NCI-H2227 (cell line): ENCODE measurements at regions not wholly inside any gene's neighbourhood (a gene's known extent, or its start where the extent isn't known, plus 50 kb on each side); places are given as distances from the start of the nearest gene placed in this dataset.
"Not testable (repeated sequence)": the region's sequence is repeated elsewhere in the genome, so short reads cannot be mapped to it uniquely, and the experiment has no call there.

Experiments used
- DNase-seq: peaks from one replicate; lab custom pipeline; 2025; ENCODE audit not compliant: unreplicated experiment; lab: John Stamatoyannopoulos, UW

GRCh38 chr14:71454010-71454409, 478.2 kb upstream of the RGS6 start:
- DNase-seq: no peak

- no peak for DNase-seq
Observed at GRCh38 chr14:71454513-71455332, 477.5 kb upstream of the RGS6 start.

GRCh38 chr14:71460091-71460490, 472.1 kb upstream of the RGS6 start:
- no peak for DNase-seq

- DNase-seq: not testable (repeated sequence)
Observed at GRCh38 chr14:71461617-71462016, 470.6 kb upstream of the RGS6 start.

- DNase-seq: no peak
Observed at GRCh38 chr14:71463807-71464206, 468.4 kb upstream of the RGS6 start.

- DNase-seq: no peak
Observed at GRCh38 chr14:71464840-71465239, 467.4 kb upstream of the RGS6 start.

GRCh38 chr14:71465316-71465715, 466.9 kb upstream of the RGS6 start:
- no peak for DNase-seq

GRCh38 chr14:71466251-71466650, 466.0 kb upstream of the RGS6 start:
- DNase-seq: no peak

- DNase-seq: no peak
Observed at GRCh38 chr14:71466946-71467345, 465.3 kb upstream of the RGS6 start.

- DNase-seq: no peak
Observed at GRCh38 chr14:71467361-71467811, 464.8 kb upstream of the RGS6 start.

GRCh38 chr14:71468701-71469100, 463.5 kb upstream of the RGS6 start:
- no peak for DNase-seq

- DNase-seq: no peak
Observed at GRCh38 chr14:71469643-71470335, 462.4 kb upstream of the RGS6 start.

GRCh38 chr14:71471634-71472355, 460.4 kb upstream of the RGS6 start:
- DNase-seq: no peak

- DNase-seq: no peak
Observed at GRCh38 chr14:71472356-71473340, 459.6 kb upstream of the RGS6 start.

- no peak for DNase-seq
Observed at GRCh38 chr14:71473843-71474242, 458.4 kb upstream of the RGS6 start.

GRCh38 chr14:71474301-71475265, 457.6 kb upstream of the RGS6 start:
- peak; percentile 37 for DNase-seq

GRCh38 chr14:71475916-71476315, 456.3 kb upstream of the RGS6 start:
- no peak for DNase-seq

GRCh38 chr14:71478542-71478941, 453.7 kb upstream of the RGS6 start:
- no peak for DNase-seq

- DNase-seq: no peak
Observed at GRCh38 chr14:71481021-71481654, 451.1 kb upstream of the RGS6 start.
